Muscle layer of colon (tissue), 2 donors: ENCODE measurements at regions not wholly inside any gene's neighbourhood (a gene's known extent, or its start where the extent isn't known, plus 50 kb on each side); places are given as distances from the start of the nearest gene placed in this dataset.

ENCODE experiments used
- H3K27ac ChIP-seq: one replicate; pipeline ENCODE4 v1.7.0; 2013; ENCODE audit warnings: low read depth, mild to moderate bottlenecking, low read length, moderate library complexity
- H3K27me3 ChIP-seq, 2 donors: one replicate each; pipeline ENCODE4 v1.7.0; 2013; ENCODE audit warnings: low read length in 2 of 2, mild to moderate bottlenecking in 2 of 2; ENCODE audit not compliant: insufficient read depth in 2 of 2, control insufficient read depth in 1 of 2
- H3K36me3 ChIP-seq: one replicate; pipeline ENCODE4 v1.7.0; 2013; ENCODE audit warnings: mild to moderate bottlenecking, low read length; ENCODE audit not compliant: insufficient read depth
- H3K4me1 ChIP-seq: one replicate; pipeline ENCODE4 v1.7.0; 2013; ENCODE audit warnings: mild to moderate bottlenecking, low read length; ENCODE audit not compliant: insufficient read depth
- H3K4me3 ChIP-seq, 2 donors: one replicate each; pipeline ENCODE4 v1.7.0; 2013; ENCODE audit warnings: low read length in 2 of 2, low read depth in 1 of 2, mild to moderate bottlenecking in 1 of 2, moderate library complexity in 1 of 2
- H3K9ac ChIP-seq: one replicate; pipeline ENCODE4 v1.7.0; 2013; ENCODE audit warnings: low read length
- H3K9me3 ChIP-seq: one replicate; pipeline ENCODE4 v1.7.0; 2013; ENCODE audit warnings: mild to moderate bottlenecking, low read length
- donor health status: abdominal sarcoma.
- donor health status: Adenocarcinoma of cecum.

DNA sequence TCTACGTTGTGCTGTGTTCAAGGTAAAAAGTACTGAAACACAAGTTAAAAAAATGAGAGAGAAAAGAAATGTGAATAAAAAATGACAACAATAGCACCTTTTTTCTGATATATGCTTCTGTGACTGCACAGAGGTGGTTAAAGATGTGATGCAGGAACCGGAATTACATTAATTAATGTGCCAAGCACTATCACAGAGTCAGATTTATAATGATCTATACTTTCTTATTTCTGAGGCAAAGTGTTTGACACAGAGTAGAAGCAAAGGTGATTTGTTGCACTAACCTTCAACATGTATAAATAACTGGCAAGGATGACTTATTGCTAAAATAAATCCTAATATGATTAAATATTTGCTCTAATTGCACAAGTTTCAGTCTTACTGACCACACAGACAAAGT, 654.6 kb upstream of the SLITRK1 start:
- H3K9ac ChIP-seq, result no peak overlapping the region
- no peak overlapping the region for H3K4me3 ChIP-seq
- H3K36me3 ChIP-seq, result no peaks in the 10 kb centered on the region
- H3K4me1 ChIP-seq, result no peaks in the 10 kb centered on the region
- no peaks in the 10 kb centered on the region for H3K9me3 ChIP-seq
- H3K27me3 ChIP-seq, result no peaks in the 10 kb centered on the region
- no peak overlapping the region for H3K27ac ChIP-seq

DNA sequence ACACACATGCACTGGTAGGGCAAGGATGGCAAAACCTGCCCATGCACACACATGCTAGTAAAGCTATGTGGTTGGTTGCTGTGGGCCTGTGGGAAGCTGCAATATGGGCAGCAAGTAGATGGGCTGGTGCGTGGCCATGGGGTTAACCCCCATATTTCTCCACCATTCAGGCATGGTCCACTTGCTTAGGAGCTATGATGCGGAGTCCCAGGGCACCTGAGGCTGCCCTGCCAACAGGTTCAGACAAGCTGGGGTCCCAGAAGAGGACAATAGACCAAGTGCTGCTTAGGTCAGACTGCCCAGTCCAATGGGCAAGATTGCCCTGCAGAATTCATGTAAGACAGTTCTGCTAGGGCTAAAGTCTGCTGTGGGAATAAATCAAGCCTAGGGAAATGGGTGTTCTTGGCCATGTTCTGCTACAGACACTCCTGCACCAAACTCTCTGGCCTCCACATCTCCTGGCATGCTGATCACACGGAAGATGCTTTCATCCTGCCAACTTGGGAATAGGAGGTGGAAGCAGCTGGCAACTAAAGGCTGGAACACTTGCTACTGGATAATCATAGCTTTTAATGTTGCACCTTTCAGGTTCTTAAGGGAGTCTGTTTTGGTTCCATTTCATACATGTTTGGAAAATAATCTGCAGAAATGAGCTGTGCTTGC, 646.3 kb upstream of the SLITRK1 start:
- Histone ChIP-seq H3K9me3 (no peaks in the 10 kb centered on the region), H3K27ac (no peak overlapping the region), H3K4me3 (no peak overlapping the region), H3K36me3 (no peaks in the 10 kb centered on the region), H3K9ac (no peak overlapping the region), H3K4me1 (no peaks in the 10 kb centered on the region), H3K27me3 (no peaks in the 10 kb centered on the region)

DNA sequence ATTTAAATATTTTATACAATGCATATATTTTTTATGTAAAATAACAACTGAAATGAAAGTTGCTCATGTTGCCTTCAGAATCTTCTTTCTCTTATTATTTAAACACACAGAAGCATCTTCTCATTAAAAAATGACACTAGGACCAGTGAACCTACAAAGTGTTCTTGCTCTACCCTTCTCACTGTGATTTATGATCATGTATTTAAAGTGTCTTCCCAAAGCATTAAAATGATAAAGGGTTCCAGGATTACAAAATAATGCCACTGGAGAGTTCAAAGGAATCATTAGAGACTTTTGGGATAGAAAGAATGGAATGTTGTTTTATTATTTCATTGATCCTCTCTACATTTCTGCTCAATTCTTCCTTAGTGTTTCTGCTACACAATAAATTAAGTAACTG, 643.6 kb upstream of the SLITRK1 start:
- Histone ChIP-seq H3K4me1 (no peaks in the 10 kb centered on the region), H3K27ac (no peak overlapping the region), H3K36me3 (no peaks in the 10 kb centered on the region), H3K9ac (no peak overlapping the region), H3K27me3 (no peaks in the 10 kb centered on the region), H3K9me3 (no peaks in the 10 kb centered on the region), H3K4me3 (no peak overlapping the region)

DNA sequence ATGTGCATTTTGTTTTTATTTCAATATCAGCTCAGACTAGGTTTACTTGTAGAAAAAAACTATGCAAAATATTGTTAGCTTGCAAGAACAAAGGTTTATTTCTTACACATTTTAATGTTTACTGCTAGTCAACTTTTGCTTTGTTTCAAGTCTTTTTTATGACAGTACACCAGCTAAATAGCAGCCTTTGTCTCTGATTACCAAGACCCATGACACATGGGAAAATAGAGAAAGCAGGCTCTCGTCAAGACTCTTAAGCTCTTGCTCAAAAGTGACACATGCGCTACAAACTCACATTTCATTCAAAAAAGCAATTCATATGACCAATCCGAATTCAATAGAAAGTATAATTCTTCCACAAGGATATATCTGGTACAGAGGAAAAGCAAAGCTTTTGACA, 642.3 kb upstream of the SLITRK1 start:
- Histone ChIP-seq H3K9me3 (no peaks in the 10 kb centered on the region), H3K36me3 (no peaks in the 10 kb centered on the region), H3K4me1 (no peaks in the 10 kb centered on the region), H3K4me3 (no peak overlapping the region), H3K9ac (no peak overlapping the region), H3K27me3 (no peaks in the 10 kb centered on the region), H3K27ac (no peak overlapping the region)

DNA sequence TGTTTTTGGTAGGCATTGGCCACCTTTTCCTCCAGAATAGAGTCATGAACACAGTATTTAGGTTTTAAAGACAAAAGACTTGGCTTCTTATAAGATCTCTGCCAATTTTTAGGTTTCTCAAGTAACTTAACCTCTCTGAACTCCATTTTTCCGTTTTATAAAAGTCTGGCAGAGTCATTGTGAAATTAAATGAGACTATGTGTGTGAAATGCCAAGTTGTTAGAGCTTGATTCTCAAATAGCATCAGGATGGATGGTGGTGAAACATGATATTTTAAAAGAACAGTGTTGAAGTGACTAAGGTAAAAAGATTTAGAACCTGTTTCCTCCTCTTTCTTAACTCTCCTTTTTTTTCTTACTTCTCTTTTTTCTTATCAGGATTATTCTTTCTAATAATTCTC, 617.7 kb upstream of the SLITRK1 start:
- no peak overlapping the region for H3K9ac ChIP-seq
- no peak overlapping the region for H3K4me3 ChIP-seq
- no peaks in the 10 kb centered on the region for H3K36me3 ChIP-seq
- H3K9me3 ChIP-seq, result no peaks in the 10 kb centered on the region
- H3K27ac ChIP-seq, result no peak overlapping the region
- no peaks in the 10 kb centered on the region for H3K27me3 ChIP-seq
- H3K4me1 ChIP-seq, result no peaks in the 10 kb centered on the region

DNA sequence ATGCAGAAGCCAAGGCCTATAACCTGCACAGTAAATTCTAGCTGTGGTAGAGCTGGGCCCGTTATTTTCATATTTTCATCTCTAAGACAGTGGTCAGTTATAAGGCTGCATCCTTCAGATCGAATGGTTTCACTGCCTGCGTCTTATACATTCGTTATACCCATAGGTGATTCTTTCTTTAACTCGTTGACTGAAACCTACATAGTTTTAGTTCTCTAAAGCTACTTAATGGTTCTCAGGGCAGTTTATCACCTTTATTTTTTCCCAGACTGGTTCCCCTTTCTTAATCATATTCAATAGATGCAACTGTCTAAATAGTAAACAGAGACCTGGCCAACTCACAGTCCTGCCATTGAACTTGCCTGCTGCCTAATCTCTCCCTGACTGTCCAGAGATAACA, 615.3 kb upstream of the SLITRK1 start:
- Histone ChIP-seq H3K36me3 (no peaks in the 10 kb centered on the region), H3K9ac (no peak overlapping the region), H3K4me1 (no peaks in the 10 kb centered on the region), H3K4me3 (no peak overlapping the region), H3K9me3 (no peaks in the 10 kb centered on the region), H3K27ac (no peak overlapping the region), H3K27me3 (no peaks in the 10 kb centered on the region)

DNA sequence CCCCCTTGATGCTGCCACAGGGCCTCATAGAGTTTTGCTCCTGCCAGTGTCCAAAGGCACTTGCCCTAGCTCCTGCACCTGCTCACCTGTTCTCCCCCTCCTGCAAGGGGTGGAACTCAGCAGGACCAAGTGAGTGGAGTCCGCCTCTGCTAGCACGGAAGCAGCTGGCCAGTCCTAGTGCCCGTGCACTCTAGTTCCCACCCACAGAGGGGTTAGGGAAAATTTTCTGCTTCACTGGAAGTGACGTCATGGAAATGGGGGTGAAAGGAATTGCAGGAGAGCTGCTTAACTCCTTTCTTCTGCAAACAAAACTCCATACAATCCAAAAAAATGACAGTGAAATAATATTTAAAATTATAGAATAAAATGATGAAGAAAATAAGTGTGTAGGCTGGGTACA, 609.7 kb upstream of the SLITRK1 start:
- Histone ChIP-seq H3K36me3 (no peaks in the 10 kb centered on the region), H3K4me3 (no peak overlapping the region), H3K9ac (no peak overlapping the region), H3K27me3 (no peaks in the 10 kb centered on the region), H3K4me1 (no peaks in the 10 kb centered on the region), H3K9me3 (no peaks in the 10 kb centered on the region), H3K27ac (no peak overlapping the region)

DNA sequence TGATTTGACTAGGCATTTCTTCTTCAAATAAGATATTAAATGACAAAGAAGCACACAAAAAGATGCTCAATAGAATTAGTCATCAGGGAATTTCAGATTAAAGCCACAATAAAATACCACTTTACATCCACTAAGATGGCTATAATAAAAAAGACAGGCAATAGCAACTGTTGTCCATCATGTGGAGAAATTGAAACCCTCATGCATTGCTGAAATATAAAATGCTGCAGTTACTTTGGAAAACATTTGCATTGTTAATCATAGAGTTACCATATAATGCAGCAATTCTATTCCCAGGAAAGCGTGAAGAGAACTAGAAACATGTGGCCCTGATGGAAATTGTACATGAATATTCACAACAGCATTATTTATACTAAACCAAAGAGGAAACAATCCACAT, 605.5 kb upstream of the SLITRK1 start:
- Histone ChIP-seq H3K9ac (no peak overlapping the region), H3K4me3 (no peak overlapping the region), H3K36me3 (no peaks in the 10 kb centered on the region), H3K27me3 (no peaks in the 10 kb centered on the region), H3K27ac (no peak overlapping the region), H3K9me3 (no peaks in the 10 kb centered on the region), H3K4me1 (no peaks in the 10 kb centered on the region)

DNA sequence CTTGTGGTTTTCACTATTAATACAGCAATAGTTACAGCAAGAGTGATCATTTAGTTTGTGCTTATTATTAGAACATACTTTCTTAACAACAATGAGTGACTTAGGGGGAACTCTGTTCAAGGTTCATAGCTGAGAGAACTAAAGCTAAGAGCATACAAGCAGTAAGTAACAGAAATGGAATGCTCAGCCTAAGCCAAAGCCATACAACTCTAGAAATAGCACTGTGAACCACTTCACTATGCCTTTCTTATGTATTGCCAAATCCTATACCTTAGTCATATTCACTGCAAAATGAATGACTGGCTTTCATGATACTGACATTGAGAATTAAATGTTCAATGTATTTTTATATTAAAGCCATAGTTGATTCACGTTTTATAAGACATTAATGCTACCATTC, 599.7 kb upstream of the SLITRK1 start:
- no peak overlapping the region for H3K4me3 ChIP-seq
- H3K36me3 ChIP-seq, result no peaks in the 10 kb centered on the region
- no peaks in the 10 kb centered on the region for H3K27me3 ChIP-seq
- H3K4me1 ChIP-seq, result no peaks in the 10 kb centered on the region
- no peak overlapping the region for H3K9ac ChIP-seq
- H3K27ac ChIP-seq, result no peak overlapping the region
- H3K9me3 ChIP-seq, result no peaks in the 10 kb centered on the region

DNA sequence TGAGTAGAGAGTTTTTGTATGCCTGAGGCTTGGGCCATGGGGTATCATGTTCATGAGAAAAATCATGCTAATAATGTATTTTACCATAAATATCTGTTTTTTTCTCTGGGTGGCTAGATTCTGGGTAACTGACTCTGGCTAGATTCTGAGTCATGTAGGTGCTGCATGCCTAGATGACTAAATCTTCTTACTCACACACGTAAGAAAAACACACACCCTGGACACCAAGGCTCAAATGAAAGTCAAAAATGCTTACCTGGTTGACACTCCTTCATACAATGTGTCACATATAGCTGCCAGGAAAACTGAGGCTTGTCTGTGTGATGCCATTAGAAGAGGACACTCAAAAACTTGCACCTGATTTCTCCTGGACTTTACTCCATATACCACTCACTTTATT, 597.4 kb upstream of the SLITRK1 start:
- no peak overlapping the region for H3K9ac ChIP-seq
- H3K27ac ChIP-seq, result no peak overlapping the region
- no peaks in the 10 kb centered on the region for H3K9me3 ChIP-seq
- no peaks in the 10 kb centered on the region for H3K4me1 ChIP-seq
- no peaks in the 10 kb centered on the region for H3K36me3 ChIP-seq
- H3K4me3 ChIP-seq, result no peak overlapping the region
- H3K27me3 ChIP-seq, result no peaks in the 10 kb centered on the region

DNA sequence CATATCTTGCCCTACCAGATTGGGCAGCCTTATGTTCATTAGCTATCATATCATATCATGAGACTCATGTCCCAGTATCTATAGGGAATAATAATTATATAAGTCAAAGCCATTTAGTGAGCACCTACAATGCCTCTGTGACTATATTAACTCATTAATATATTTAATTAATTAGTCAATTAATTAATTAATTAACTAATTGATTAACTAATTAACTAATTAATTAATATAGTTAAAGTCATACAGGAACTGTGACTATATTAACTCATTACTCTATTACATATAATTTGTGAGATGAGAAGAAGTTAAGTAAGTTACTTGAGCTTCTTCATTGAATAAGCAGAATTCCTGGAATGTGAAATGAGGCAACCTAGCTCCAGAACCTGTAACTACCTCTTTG, 588.3 kb upstream of the SLITRK1 start:
- Histone ChIP-seq H3K9me3 (no peaks in the 10 kb centered on the region), H3K4me3 (no peak overlapping the region), H3K36me3 (no peaks in the 10 kb centered on the region), H3K27ac (no peak overlapping the region), H3K4me1 (no peaks in the 10 kb centered on the region), H3K9ac (no peak overlapping the region), H3K27me3 (no peaks in the 10 kb centered on the region)

DNA sequence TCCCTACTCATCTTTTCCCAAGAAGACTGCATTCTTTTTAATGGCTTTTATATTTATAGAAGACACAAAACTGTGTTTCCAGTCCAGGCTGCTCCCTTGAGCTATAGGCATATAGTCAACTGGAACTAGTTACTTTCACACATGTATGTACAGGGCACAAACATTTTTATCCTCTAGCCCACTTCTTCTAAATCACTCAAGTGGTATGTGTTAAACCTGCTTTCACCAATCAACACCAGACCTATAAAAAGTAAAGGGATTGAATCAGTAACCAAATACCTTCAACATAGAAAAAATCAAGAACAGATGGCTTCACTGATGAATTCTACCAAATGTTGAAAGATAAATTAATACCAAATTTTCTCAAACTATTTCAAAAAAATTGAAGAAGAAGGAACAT, 584.2 kb upstream of the SLITRK1 start:
- no peak overlapping the region for H3K27ac ChIP-seq
- H3K9ac ChIP-seq, result no peak overlapping the region
- no peaks in the 10 kb centered on the region for H3K9me3 ChIP-seq
- no peaks in the 10 kb centered on the region for H3K36me3 ChIP-seq
- no peaks in the 10 kb centered on the region for H3K27me3 ChIP-seq
- H3K4me1 ChIP-seq, result no peaks in the 10 kb centered on the region
- no peak overlapping the region for H3K4me3 ChIP-seq
